MCF 10A (cell line): ENCODE measurements at regions not wholly inside any gene's neighbourhood (a gene's known extent, or its start where the extent isn't known, plus 50 kb on each side); places are given as distances from the start of the nearest gene placed in this dataset.

ENCODE experiments used
- BruUV-seq: library from RNA; stranded (reverse); fragments of 400-500 nt; replicated peaks from 2 replicates; lab custom pipeline; 2021; lab: Mats Ljungman, UMichigan
- CTCF ChIA-PET: fragments of 300-600 bp; sonication (Branson Sonifier 250); formaldehyde crosslinking; extraction: SDS; loops from one replicate; lab custom pipeline; 2021; ENCODE audit warnings: antibody characterized with exemption, inconsistent platforms; lab: Yijun Ruan, JAX
- POLR2A ChIA-PET: fragments of 300-600, 350-650 bp; sonication (Branson Sonifier 250); formaldehyde crosslinking; extraction: SDS; loops from one replicate; lab custom pipeline; 2020; ENCODE audit warnings: antibody characterized with exemption, inconsistent platforms; lab: Yijun Ruan, JAX
- DNase-seq: peaks from one replicate; pipeline ENCODE4 v3.0.0-alpha.2; 2018; ENCODE audit not compliant: unreplicated experiment
- H3K27ac Mint-ChIP-seq: one replicate; pipeline ENCODE4 v1.8.0; 2022; ENCODE audit warnings: mild to moderate bottlenecking, low read depth, mixed read lengths; ENCODE audit not compliant: unreplicated experiment
- H3K27me3 Mint-ChIP-seq: one replicate; pipeline ENCODE4 v1.8.0; 2022; ENCODE audit warnings: mixed read lengths; ENCODE audit not compliant: insufficient read depth, unreplicated experiment
- H3K36me3 Mint-ChIP-seq: one replicate; pipeline ENCODE4 v1.8.0; 2022; ENCODE audit warnings: mild to moderate bottlenecking, moderate library complexity, mixed read lengths; ENCODE audit not compliant: insufficient read depth, unreplicated experiment
- H3K4me1 Mint-ChIP-seq: one replicate; pipeline ENCODE4 v1.8.0; 2022; ENCODE audit warnings: mixed read lengths; ENCODE audit not compliant: insufficient read depth, unreplicated experiment
- H3K4me3 Mint-ChIP-seq: one replicate; pipeline ENCODE4 v1.8.0; 2022; ENCODE audit warnings: mild to moderate bottlenecking, moderate library complexity, mixed read lengths; ENCODE audit not compliant: unreplicated experiment
- H3K9me3 Mint-ChIP-seq: one replicate; pipeline ENCODE4 v1.8.0; 2022; ENCODE audit warnings: mixed read lengths; ENCODE audit not compliant: unreplicated experiment
- CTCF ChIP-seq: fragments of 200-600 bp; IDR thresholded peaks from one replicate; pipeline ENCODE4 v1.8.0; 2022; ENCODE audit warnings: antibody characterized with exemption, mild to moderate bottlenecking; ENCODE audit not compliant: unreplicated experiment
- intact Hi-C: fragments of 100-400 bp; cut with micrococcal nuclease; formaldehyde crosslinking; loops from 2 replicates; pipeline ENCODE4 v1.14.1; 2022

GRCh38 chr22:47967831-47968230 is 1205.4 kb downstream of the TBC1D22A start:
- Mint-ChIP-seq H3K4me1 (no peaks in the 10 kb centered on the region), H3K4me3 (no peak overlapping the region), H3K27me3 (no peaks in the 10 kb centered on the region), H3K36me3 (no peaks in the 10 kb centered on the region), H3K9me3 (peaks cover 43% of the 10 kb centered on the region), H3K27ac (no peak overlapping the region)
- no TSS peak for BruUV-seq
- CTCF ChIA-PET = no interaction called here
- POLR2A ChIA-PET = no interaction called here
- no peak for DNase-seq
- TF ChIP-seq CTCF = no peak
- intact Hi-C loops = no loop called here

- H3K36me3 Mint-ChIP-seq = no peaks in the 10 kb centered on the region
- no peak overlapping the region for H3K27ac Mint-ChIP-seq
- POLR2A ChIA-PET = no interaction called here
- H3K4me3 Mint-ChIP-seq = no peak overlapping the region
- no TSS peak for BruUV-seq
- DNase-seq = no peak
- CTCF ChIA-PET = no interaction called here
- peaks cover 32% of the 10 kb centered on the region for H3K9me3 Mint-ChIP-seq
- intact Hi-C loops = no loop called here
- no peaks in the 10 kb centered on the region for H3K27me3 Mint-ChIP-seq
- H3K4me1 Mint-ChIP-seq = no peaks in the 10 kb centered on the region
- TF ChIP-seq CTCF = no peak
Observed at GRCh38 chr22:47966316-47966715, 1203.9 kb downstream of the TBC1D22A start.

GRCh38 chr22:47965896-47966295 is 1203.4 kb downstream of the TBC1D22A start:
- Mint-ChIP-seq H3K4me3 (no peak overlapping the region), H3K27ac (no peak overlapping the region), H3K4me1 (no peaks in the 10 kb centered on the region), H3K36me3 (no peaks in the 10 kb centered on the region), H3K9me3 (peaks cover 32% of the 10 kb centered on the region), H3K27me3 (no peaks in the 10 kb centered on the region)
- TF ChIP-seq CTCF = no peak
- CTCF ChIA-PET = no interaction called here
- no TSS peak for BruUV-seq
- intact Hi-C loops = no loop called here
- POLR2A ChIA-PET = no interaction called here
- no peak for DNase-seq

- POLR2A ChIA-PET = no interaction called here
- Mint-ChIP-seq H3K4me1 (no peaks in the 10 kb centered on the region), H3K9me3 (peaks cover 36% of the 10 kb centered on the region), H3K36me3 (no peaks in the 10 kb centered on the region), H3K27ac (no peak overlapping the region), H3K27me3 (no peaks in the 10 kb centered on the region), H3K4me3 (no peak overlapping the region)
- no peak for TF ChIP-seq CTCF
- CTCF ChIA-PET = interaction anchor here (0.6 kb wide), 1 partner anchor 464 kb away, joined by 3 read pairs; no protein-coding TSS in a partner anchor
- no TSS peak for BruUV-seq
- DNase-seq = no peak
- intact Hi-C loops = no loop called here
Observed at GRCh38 chr22:47965066-47965465, 1202.6 kb downstream of the TBC1D22A start.
